ENCODE measurements at regions not wholly inside any gene's neighbourhood (a gene's known extent, or its start where the extent isn't known, plus 50 kb on each side); places are given as distances from the start of the nearest gene placed in this dataset.

GRCh38 chr3:30443756-30444673 is 162.4 kb upstream of the TGFBR2 start:
- H2BK120ac ChIP-seq (replicated peaks; ENCODE audit: low read depth, low read length), result no peak overlapping the region
- no peaks in the 10 kb centered on the region for H3K79me1 ChIP-seq (ENCODE audit: low read depth, low read length)
- no peak overlapping the region for H4K5ac ChIP-seq (ENCODE audit: insufficient read length, low read depth, low read length)
- no peak overlapping the region for H3K18ac ChIP-seq (ENCODE audit: extremely low read depth, low read length)
- ChIA-PET CTCF (ENCODE audit: partially characterized antibody) (interaction anchor here (1.1 kb wide), 1 partner anchor 245 kb away, joined by 5 read pairs; no protein-coding TSS in a partner anchor), POLR2A (ENCODE audit: partially characterized antibody) (no interaction called here)
- H3K27ac ChIP-seq (ENCODE audit: low read depth, low read length), result no peak overlapping the region
- H3K4me1 ChIP-seq (replicated peaks in 1 of 4; ENCODE audit: control insufficient read depth in 3 of 4, insufficient read depth in 4 of 4, low read length in 3 of 4), result peaks cover 0 to 4% (median 0%) of the 10 kb centered on the region in 4 experiments; a peak in 2 of 7 replicates
- no peaks in the 10 kb centered on the region for H3K79me2 ChIP-seq (ENCODE audit: control insufficient read depth in 1 of 2, insufficient read depth in 2 of 2, low read length in 2 of 2)
- no peak overlapping the region for H2AFZ ChIP-seq (ENCODE audit: low read length)
- no peak overlapping the region for H3K14ac ChIP-seq (ENCODE audit: insufficient read length)
- no peak overlapping the region for H2BK15ac ChIP-seq (ENCODE audit: low read length)
- H2AK5ac ChIP-seq (ENCODE audit: low read depth, low read length), result no peak overlapping the region
- no peak overlapping the region for H3K4me2 ChIP-seq (ENCODE audit: insufficient read depth in 1 of 2, low read depth in 2 of 2, low read length in 2 of 2)
- no peaks in the 10 kb centered on the region for H3K27me3 ChIP-seq (replicated peaks in 1 of 4; ENCODE audit: control insufficient read depth in 3 of 4, extremely low read depth in 1 of 4, insufficient read depth in 3 of 4, low read length in 3 of 4)
- FAIRE-seq, result no peak
- 89% methylated on average over 6 of the region's 6 CpGs; no CpG with 5 or more reads in 1 of the 2 experiments for WGBS, 2 experiments (ENCODE audit: extremely low coverage in 1 of 2, insufficient coverage in 1 of 2, insufficient read length in 1 of 2, insufficient replicate concordance in 2 of 2, low coverage in 1 of 2, low lambda C conversion rate in 2 of 2, missing lambda C conversion rate in 1 of 2)
- no peaks in the 10 kb centered on the region for H3K23me2 ChIP-seq (ENCODE audit: low read depth, low read length)
- no peaks in the 10 kb centered on the region for H3K9me3 ChIP-seq (ENCODE audit: insufficient read depth in 2 of 2, low read depth in 1 of 2, low read length in 1 of 2)
- H3K4me3 ChIP-seq (ENCODE audit: extremely low read depth in 1 of 4, insufficient read depth in 2 of 4, low read depth in 3 of 4, low read length in 4 of 4), result no peak overlapping the region
- no peak overlapping the region for H2BK5ac ChIP-seq (ENCODE audit: low read depth, low read length)
- H3K56ac ChIP-seq (replicated peaks; ENCODE audit: insufficient read length, low read depth, low read length), result no peak overlapping the region
- no peak overlapping the region for H4K8ac ChIP-seq (ENCODE audit: extremely low read depth, insufficient read depth, low read length)
- H4K91ac ChIP-seq (replicated peaks; ENCODE audit: insufficient read length, low read length), result no peak overlapping the region
- no peak for DNase-seq (ENCODE audit: low read depth in 1 of 2, low spot score in 2 of 2)
- H4K20me1 ChIP-seq (replicated peaks in 1 of 2; ENCODE audit: control insufficient read depth in 1 of 2, insufficient read depth in 2 of 2, low read length in 2 of 2), result no peaks in the 10 kb centered on the region
- no peak overlapping the region for H3K9ac ChIP-seq (replicated peaks in 1 of 4; ENCODE audit: extremely low read depth in 1 of 4, low read depth in 3 of 4, low read length in 3 of 4)
- no peak overlapping the region for H2BK12ac ChIP-seq (ENCODE audit: low read depth, low read length)
- no peak overlapping the region for H3K23ac ChIP-seq (ENCODE audit: insufficient read length)
- no peak overlapping the region for H2BK20ac ChIP-seq (ENCODE audit: low read length)
- no peak overlapping the region for H3K4ac ChIP-seq (replicated peaks; ENCODE audit: insufficient read length, low read depth, low read length)
- no peaks in the 10 kb centered on the region for H3K36me3 ChIP-seq (ENCODE audit: control insufficient read depth in 2 of 4, insufficient read depth in 4 of 4, low read length in 3 of 4)
- TF ChIP-seq BACH1 (IDR thresholded peaks at IDR 0.05; ENCODE audit: low read length) (no peak), NANOG (IDR thresholded peaks at IDR 0.05; ENCODE audit: insufficient read depth, low read depth, low read length, poor library complexity, severe bottlenecking) (no peak), POU5F1 (IDR thresholded peaks at IDR 0.05; ENCODE audit: low read depth, low read length) (no peak), TAF7 (optimal IDR thresholded peaks at IDR 0.05; ENCODE audit: borderline replicate concordance, low read depth, low read length) (no peak), ATF2 (IDR thresholded peaks at IDR 0.05; ENCODE audit: low read length) (no peak), JUN (IDR thresholded peaks at IDR 0.05; ENCODE audit: low read depth, low read length) (no peak), EP300 (IDR thresholded peaks at IDR 0.05; ENCODE audit: borderline replicate concordance in 1 of 2, low read depth in 2 of 2, low read length in 2 of 2) (no peak), KDM5A (IDR thresholded peaks at IDR 0.05; ENCODE audit: low read length) (no peak), SP2 (IDR thresholded peaks at IDR 0.05; ENCODE audit: low read length) (no peak), KDM4A (IDR thresholded peaks at IDR 0.05; ENCODE audit: low read depth, low read length, severe bottlenecking) (no peak)
